CD4-positive, alpha-beta memory T cell (primary cell): ENCODE measurements at regions not wholly inside any gene's neighbourhood (a gene's known extent, or its start where the extent isn't known, plus 50 kb on each side); places are given as distances from the start of the nearest gene placed in this dataset.

ENCODE experiments used
- CTCF ChIA-PET: fragments of 350-600 bp; sonication (Branson Sonifier 250); formaldehyde crosslinking; loops from one replicate; lab custom pipeline; 2021; ENCODE audit warnings: inconsistent platforms; ENCODE audit not compliant: partially characterized antibody; lab: Charles Lee
- POLR2A ChIA-PET: fragments of 350-600 bp; sonication (Branson Sonifier 250); formaldehyde crosslinking; loops from one replicate; lab custom pipeline; 2021; ENCODE audit not compliant: partially characterized antibody; lab: Charles Lee
- DNase-seq, 5 donors: peaks; one replicate each; pipeline versions ENCODE4 v3.0.0 to v3.0.0-alpha.2; 2020 to 2022; ENCODE audit warnings: mixed read lengths in 1 of 5
- H3K27ac ChIP-seq: one replicate; pipeline ENCODE4 v1.7.0; 2013; ENCODE audit warnings: low read depth, low read length
- H3K27me3 ChIP-seq: 2 replicates; pipeline ENCODE4 v1.7.0; 2013; ENCODE audit warnings: mild to moderate bottlenecking, low read length, moderate library complexity; ENCODE audit not compliant: insufficient read depth
- H3K36me3 ChIP-seq: 2 replicates; pipeline ENCODE4 v1.7.0; 2013; ENCODE audit warnings: mild to moderate bottlenecking, low read length, moderate library complexity; ENCODE audit not compliant: insufficient read depth
- H3K4me1 ChIP-seq: 2 replicates; pipeline ENCODE4 v1.7.0; 2013; ENCODE audit warnings: mild to moderate bottlenecking, low read length, moderate library complexity; ENCODE audit not compliant: insufficient read depth
- H3K4me3 ChIP-seq, 2 donors: one replicate each; pipeline ENCODE4 v1.7.0; 2013; ENCODE audit warnings: low read length in 2 of 2, mild to moderate bottlenecking in 1 of 2
- H3K9me3 ChIP-seq, 2 donors: one replicate each; pipeline ENCODE4 v1.7.0; 2013; ENCODE audit warnings: low read length in 2 of 2, control low read depth in 1 of 2; ENCODE audit not compliant: control insufficient read depth in 1 of 2
- H3K27ac Mint-ChIP-seq, 7 donors: one replicate each; pipeline ENCODE4 v1.8.0; 2020 to 2021; ENCODE audit warnings: mixed read lengths in 7 of 7, mild to moderate bottlenecking in 6 of 7, inconsistent platforms in 3 of 7, moderate library complexity in 3 of 7
- H3K27me3 Mint-ChIP-seq, 2 donors: one replicate each; pipeline ENCODE4 v1.8.0; 2020 to 2021; ENCODE audit warnings: mixed read lengths in 2 of 2
- H3K36me3 Mint-ChIP-seq, 2 donors: one replicate each; pipeline ENCODE4 v1.8.0; 2020 to 2021; ENCODE audit warnings: mixed read lengths in 2 of 2, inconsistent platforms in 1 of 2, mild to moderate bottlenecking in 1 of 2
- H3K4me1 Mint-ChIP-seq, 4 donors: one replicate each; pipeline ENCODE4 v1.8.0; 2020 to 2021; ENCODE audit warnings: mixed read lengths in 4 of 4, mild to moderate bottlenecking in 1 of 4
- H3K4me3 Mint-ChIP-seq, 8 donors: one replicate each; pipeline ENCODE4 v1.8.0; 2020 to 2021; ENCODE audit warnings: mixed read lengths in 8 of 8, mild to moderate bottlenecking in 7 of 8, moderate library complexity in 6 of 8, inconsistent platforms in 3 of 8
- H3K9me3 Mint-ChIP-seq, 8 donors: one replicate each; pipeline ENCODE4 v1.8.0; 2020 to 2021; ENCODE audit warnings: mixed read lengths in 8 of 8, mild to moderate bottlenecking in 5 of 8, inconsistent platforms in 3 of 8, moderate library complexity in 1 of 8
- intact Hi-C: fragments of 100-400 bp; cut with micrococcal nuclease; formaldehyde crosslinking; loops from one replicate; pipeline ENCODE4 v1.15.1; 2023

DNA sequence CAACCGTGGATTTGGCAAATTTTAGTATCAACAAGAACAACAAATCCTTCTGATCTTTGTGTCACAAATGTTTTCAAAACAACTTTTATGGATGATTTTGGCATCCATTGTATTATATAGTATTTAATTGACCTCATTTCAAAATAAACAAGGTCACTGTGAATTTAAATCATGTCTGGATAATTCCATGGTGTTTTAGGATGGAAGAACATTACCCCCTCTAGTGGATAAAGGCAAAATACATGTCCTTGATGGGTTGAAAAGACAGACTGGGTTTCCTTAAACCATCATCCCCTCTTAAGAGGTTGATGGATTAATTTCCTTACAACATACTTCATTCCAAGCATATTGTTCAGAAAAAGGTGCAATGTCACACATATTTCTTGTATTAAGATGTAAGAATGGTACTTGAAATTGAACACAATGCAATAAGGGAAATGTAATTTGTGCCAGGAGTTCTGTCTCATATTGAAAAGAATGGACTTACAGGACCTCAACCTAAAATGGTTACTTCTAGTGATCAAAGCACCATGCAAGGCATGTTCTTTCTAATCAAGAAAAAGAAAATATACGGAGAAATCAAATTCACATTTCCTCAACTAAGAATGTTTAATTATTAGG lies 352.0 kb downstream of the BCAT1 start:
- no peaks in the 10 kb centered on the region for H3K36me3 ChIP-seq
- peaks cover 0 to 4% (median 0%) of the 10 kb centered on the region in 8 donors for H3K9me3 Mint-ChIP-seq
- peaks cover 0 to 1% (median 0%) of the 10 kb centered on the region in 4 donors for H3K4me1 Mint-ChIP-seq
- no peaks in the 10 kb centered on the region for H3K9me3 ChIP-seq
- no peak overlapping the region for H3K4me3 ChIP-seq
- intact Hi-C loops, result no loop called here
- H3K4me1 ChIP-seq, result no peaks in the 10 kb centered on the region
- H3K27ac ChIP-seq, result no peak overlapping the region
- H3K36me3 Mint-ChIP-seq, result no peaks in the 10 kb centered on the region
- H3K27me3 ChIP-seq, result no peaks in the 10 kb centered on the region
- no peak overlapping the region for H3K27ac Mint-ChIP-seq
- no peak overlapping the region for H3K4me3 Mint-ChIP-seq
- peak in 1 of 5 donors; percentile 1 for DNase-seq
- H3K27me3 Mint-ChIP-seq, result peaks cover 8 to 9% of the 10 kb centered on the region in 2 donors
- CTCF ChIA-PET, result no interaction called here
- POLR2A ChIA-PET, result no interaction called here

DNA sequence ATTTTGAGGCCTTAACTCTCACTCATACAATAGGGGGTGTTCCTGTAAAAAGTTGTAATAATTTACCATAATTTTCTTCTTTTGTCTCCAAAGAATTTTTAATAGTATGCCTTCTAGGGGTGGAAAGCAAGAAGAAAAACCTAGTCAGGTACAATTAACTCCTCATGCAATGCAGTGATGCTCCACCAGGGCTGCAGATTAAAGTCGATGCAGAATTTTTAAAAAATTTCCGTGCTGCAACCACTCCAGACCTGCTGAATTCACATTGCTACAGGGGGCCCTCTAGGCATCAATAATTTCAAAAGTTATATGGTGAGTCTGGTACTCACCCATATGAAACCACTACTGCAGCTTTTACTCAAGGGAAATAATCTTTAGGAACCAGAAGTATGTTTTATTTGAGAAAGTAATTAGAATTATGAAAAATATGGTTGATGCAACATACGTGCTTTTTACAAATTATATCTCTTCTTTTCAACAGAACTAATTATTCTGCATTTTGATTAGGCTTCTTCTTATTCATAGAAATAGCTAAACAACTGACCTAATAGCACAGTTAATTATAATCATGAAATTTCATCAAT lies 353.2 kb downstream of the BCAT1 start:
- Mint-ChIP-seq H3K9me3 (peaks cover 0 to 4% (median 0%) of the 10 kb centered on the region in 8 donors), H3K36me3 (no peaks in the 10 kb centered on the region), H3K4me3 (no peak overlapping the region), H3K4me1 (peaks cover 0 to 1% (median 0%) of the 10 kb centered on the region in 4 donors), H3K27me3 (peaks cover 7% of the 10 kb centered on the region in 2 donors), H3K27ac (no peak overlapping the region)
- ChIA-PET POLR2A (no interaction called here), CTCF (no interaction called here)
- Histone ChIP-seq H3K36me3 (no peaks in the 10 kb centered on the region), H3K9me3 (no peaks in the 10 kb centered on the region), H3K27me3 (no peaks in the 10 kb centered on the region), H3K4me1 (no peaks in the 10 kb centered on the region), H3K27ac (no peak overlapping the region), H3K4me3 (no peak overlapping the region)
- no peak for DNase-seq
- intact Hi-C loops, result no loop called here

DNA sequence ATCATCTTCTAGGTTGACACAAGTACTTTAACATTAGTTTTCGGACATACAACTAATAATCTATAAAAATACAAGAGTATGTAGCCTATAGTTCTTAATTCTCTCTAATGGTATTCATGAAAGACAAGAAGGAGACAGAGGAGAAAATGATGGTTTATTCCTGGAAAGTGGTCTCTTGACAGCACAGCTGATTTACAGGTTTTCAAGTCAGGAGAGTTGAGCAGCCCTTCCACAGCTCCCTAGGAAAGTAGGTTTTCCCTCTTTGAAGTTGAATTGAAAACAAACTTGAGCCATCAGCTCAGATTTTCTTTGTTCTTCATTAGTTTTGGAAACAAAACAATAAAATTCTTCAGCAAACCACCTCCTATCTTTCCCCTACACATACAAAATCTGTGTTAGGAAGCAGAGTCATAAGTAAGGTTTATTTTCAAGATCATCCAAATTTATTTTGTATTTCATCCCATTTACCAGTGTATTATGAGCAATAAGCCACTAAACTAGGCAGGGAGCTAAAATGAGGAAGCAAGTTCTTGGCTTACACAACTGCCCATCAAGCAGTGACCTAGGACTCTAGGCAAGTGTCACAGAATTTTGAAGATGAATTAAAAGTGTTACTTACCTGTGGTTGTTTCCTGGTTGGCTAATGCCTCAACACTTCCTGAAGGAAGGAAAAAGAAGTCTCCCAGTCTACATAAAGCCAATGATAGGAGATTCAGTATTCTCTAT lies 357.0 kb downstream of the BCAT1 start:
- no peak for DNase-seq
- POLR2A ChIA-PET, result no interaction called here

DNA sequence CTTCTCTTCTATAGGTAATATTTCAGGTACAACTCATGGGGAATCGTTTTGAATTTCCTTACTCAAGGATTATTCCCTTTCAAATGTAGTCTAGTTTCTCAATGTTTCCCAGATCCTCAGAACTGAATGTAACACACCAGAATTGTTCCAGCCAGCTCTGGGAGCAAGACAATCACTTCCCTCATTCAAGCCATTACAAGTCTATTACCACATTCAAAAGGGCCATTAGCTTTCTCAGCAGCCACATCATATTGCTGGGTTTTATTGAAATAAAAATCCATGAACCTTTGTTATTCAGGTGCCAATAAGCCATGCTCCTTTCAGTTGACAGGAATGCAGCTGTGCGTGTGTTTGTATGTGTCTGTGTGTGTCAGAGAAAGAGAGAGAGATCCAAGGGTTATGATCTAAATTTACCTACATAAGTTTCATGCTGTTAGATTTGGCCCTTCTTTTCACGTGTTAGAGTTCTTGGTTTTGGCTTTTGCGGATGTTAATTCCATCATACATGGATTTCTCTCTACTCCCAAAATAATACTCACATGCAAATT lies 357.7 kb downstream of the BCAT1 start:
- H3K36me3 ChIP-seq, result no peaks in the 10 kb centered on the region
- intact Hi-C loops, result no loop called here
- Mint-ChIP-seq H3K4me1 (peaks cover 0 to 1% (median 0%) of the 10 kb centered on the region in 4 donors), H3K36me3 (no peaks in the 10 kb centered on the region), H3K9me3 (peaks cover 0 to 2% (median 0%) of the 10 kb centered on the region in 8 donors), H3K4me3 (no peak overlapping the region), H3K27me3 (peaks cover 3 to 5% of the 10 kb centered on the region in 2 donors), H3K27ac (peak overlapping the region in 1 of 7 donors; percentile 50)
- H3K27ac ChIP-seq, result no peak overlapping the region
- CTCF ChIA-PET, result no interaction called here
- no peaks in the 10 kb centered on the region for H3K4me1 ChIP-seq
- H3K9me3 ChIP-seq, result no peaks in the 10 kb centered on the region
- no peaks in the 10 kb centered on the region for H3K27me3 ChIP-seq
- POLR2A ChIA-PET, result no interaction called here
- no peak overlapping the region for H3K4me3 ChIP-seq
- DNase-seq, result no peak

More for the DNA sequence above, 357.0 kb downstream of the BCAT1 start:
- peaks cover 3 to 5% of the 10 kb centered on the region in 2 donors for H3K27me3 Mint-ChIP-seq
- Histone ChIP-seq H3K36me3 (no peaks in the 10 kb centered on the region), H3K27ac (no peak overlapping the region), H3K9me3 (no peaks in the 10 kb centered on the region), H3K4me1 (no peaks in the 10 kb centered on the region), H3K4me3 (no peak overlapping the region), H3K27me3 (no peaks in the 10 kb centered on the region)
- no peak overlapping the region for H3K4me3 Mint-ChIP-seq
- intact Hi-C loops, result no loop called here
- CTCF ChIA-PET, result no interaction called here
- peaks cover 0 to 1% (median 0%) of the 10 kb centered on the region in 4 donors for H3K4me1 Mint-ChIP-seq
- H3K9me3 Mint-ChIP-seq, result peaks cover 0 to 2% (median 0%) of the 10 kb centered on the region in 8 donors
- no peaks in the 10 kb centered on the region for H3K36me3 Mint-ChIP-seq
- H3K27ac Mint-ChIP-seq, result no peak overlapping the region

DNA sequence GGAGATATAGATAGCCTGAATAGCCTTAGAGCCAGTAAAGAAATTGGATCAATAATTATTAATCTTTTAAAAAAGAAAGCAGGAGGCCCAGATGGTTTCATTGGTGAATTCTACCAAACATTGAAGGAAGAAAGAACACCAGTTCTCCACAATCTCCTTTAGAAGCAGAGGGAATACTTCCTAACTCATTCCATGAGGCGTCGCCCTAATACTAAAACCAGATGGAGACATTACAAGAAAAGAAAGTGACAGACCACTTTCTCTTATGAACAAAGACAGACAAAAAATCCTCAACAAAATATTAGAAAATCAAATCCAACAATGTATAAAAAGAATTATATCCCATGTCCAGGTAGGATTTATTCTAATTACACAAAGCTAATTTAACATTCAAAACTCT lies 362.6 kb downstream of the BCAT1 start:
- Histone ChIP-seq H3K4me3 (no peak overlapping the region), H3K4me1 (no peaks in the 10 kb centered on the region), H3K27me3 (no peaks in the 10 kb centered on the region), H3K36me3 (no peaks in the 10 kb centered on the region), H3K27ac (no peak overlapping the region), H3K9me3 (no peaks in the 10 kb centered on the region)
- POLR2A ChIA-PET, result no interaction called here
- Mint-ChIP-seq H3K9me3 (peaks cover 0 to 10% (median 0%) of the 10 kb centered on the region in 8 donors), H3K27ac (no peak overlapping the region), H3K36me3 (no peaks in the 10 kb centered on the region), H3K27me3 (no peaks in the 10 kb centered on the region), H3K4me3 (no peak overlapping the region), H3K4me1 (no peaks in the 10 kb centered on the region)
- intact Hi-C loops, result no loop called here
- CTCF ChIA-PET, result no interaction called here
- no peak for DNase-seq

DNA sequence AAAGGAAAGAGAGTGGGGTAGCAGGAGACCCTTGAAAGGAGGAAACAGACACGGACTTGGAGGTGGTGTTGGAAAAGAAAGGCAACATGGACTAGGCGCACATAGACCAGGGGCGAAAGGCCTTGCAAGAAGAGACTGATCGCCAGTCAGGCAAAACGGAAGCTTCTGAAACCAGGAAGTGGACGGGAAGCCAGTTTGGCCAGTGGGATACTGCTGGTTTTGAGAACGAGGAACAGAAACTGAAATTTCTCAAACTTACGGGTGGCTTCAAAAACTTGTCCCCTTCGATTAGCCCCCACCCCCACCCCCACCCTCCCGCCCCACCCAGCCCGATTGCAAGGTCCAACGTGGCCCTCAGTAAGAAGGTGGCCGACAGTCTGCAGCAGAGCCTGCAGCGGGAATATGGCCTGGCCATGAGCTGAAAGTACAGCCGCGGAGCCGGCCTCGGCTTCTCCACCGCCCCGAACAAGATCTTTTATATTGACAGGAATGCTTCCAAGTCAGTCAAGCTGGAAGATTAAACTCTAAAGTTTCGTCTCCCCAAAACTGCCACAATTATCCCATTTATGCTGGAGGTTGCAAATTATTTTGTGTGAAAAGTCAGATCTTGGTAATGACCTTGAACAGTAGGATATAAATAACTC lies 364.7 kb downstream of the BCAT1 start:
- CTCF ChIA-PET, result no interaction called here
- no peaks in the 10 kb centered on the region for H3K9me3 ChIP-seq

More for the DNA sequence above, 364.7 kb downstream of the BCAT1 start:
- H3K4me1 Mint-ChIP-seq, result no peaks in the 10 kb centered on the region
- no peak overlapping the region for H3K27ac Mint-ChIP-seq
- intact Hi-C loops, result no loop called here
- no peaks in the 10 kb centered on the region for H3K36me3 Mint-ChIP-seq
- POLR2A ChIA-PET, result no interaction called here
- H3K27me3 Mint-ChIP-seq, result no peaks in the 10 kb centered on the region
- Histone ChIP-seq H3K4me3 (no peak overlapping the region), H3K4me1 (no peaks in the 10 kb centered on the region), H3K36me3 (no peaks in the 10 kb centered on the region), H3K27me3 (no peaks in the 10 kb centered on the region), H3K27ac (no peak overlapping the region)
- no peak for DNase-seq
- no peak overlapping the region for H3K4me3 Mint-ChIP-seq
- H3K9me3 Mint-ChIP-seq, result peaks cover 0 to 22% (median 7%) of the 10 kb centered on the region in 8 donors
